NOMO-1 treated with dmso at 0.1 percent for 144 hours (cell line): ENCODE measurements at regions not wholly inside any gene's neighbourhood (a gene's known extent, or its start where the extent isn't known, plus 50 kb on each side); places are given as distances from the start of the nearest gene placed in this dataset.
"Not testable (repeated sequence)": the region's sequence is repeated elsewhere in the genome, so short reads cannot be mapped to it uniquely, and the experiment has no call there.

Source experiments
- DNase-seq: peaks from one replicate; lab custom pipeline; 2025; ENCODE audit not compliant: unreplicated experiment; lab: John Stamatoyannopoulos, UW

DNA sequence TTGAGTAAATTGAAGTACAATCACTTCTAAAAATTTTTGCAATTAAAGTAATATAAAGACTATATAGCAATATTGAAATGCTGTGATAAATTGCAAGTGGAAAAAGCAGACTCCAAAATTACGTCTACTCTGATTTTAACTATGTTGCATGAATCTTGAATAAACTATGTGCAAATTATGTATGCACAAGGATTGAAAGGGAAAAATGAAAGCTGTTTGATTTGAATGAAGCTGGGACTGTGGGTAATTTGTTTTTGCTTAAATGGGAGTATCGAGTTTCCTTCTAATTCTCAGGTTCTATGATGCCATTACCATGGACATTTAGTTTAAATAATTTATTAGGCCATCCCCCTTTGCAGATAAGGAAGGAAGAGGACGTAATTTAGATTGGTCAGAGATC is 198.7 kb upstream of the MYLIP start:
- no peak for DNase-seq

DNA sequence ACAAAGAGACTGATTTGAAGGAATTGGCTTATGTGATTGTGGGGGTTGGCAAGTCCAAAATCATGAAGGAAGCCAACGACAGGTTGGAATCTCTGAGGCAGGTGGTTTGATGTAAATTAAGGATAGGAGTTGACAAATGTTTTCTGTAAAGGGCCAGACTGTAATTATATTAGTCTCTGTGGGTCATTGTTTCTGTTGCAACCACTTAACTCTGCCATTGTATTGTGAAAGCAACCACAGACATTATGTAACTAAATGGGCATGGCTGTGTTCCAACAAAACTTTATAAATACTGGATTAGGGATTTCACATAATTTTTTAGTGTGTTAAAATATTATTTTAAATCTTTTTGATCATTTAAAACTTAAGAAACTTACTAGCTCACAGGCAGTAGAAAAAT is 199.2 kb upstream of the MYLIP start:
- DNase-seq: no peak

DNA sequence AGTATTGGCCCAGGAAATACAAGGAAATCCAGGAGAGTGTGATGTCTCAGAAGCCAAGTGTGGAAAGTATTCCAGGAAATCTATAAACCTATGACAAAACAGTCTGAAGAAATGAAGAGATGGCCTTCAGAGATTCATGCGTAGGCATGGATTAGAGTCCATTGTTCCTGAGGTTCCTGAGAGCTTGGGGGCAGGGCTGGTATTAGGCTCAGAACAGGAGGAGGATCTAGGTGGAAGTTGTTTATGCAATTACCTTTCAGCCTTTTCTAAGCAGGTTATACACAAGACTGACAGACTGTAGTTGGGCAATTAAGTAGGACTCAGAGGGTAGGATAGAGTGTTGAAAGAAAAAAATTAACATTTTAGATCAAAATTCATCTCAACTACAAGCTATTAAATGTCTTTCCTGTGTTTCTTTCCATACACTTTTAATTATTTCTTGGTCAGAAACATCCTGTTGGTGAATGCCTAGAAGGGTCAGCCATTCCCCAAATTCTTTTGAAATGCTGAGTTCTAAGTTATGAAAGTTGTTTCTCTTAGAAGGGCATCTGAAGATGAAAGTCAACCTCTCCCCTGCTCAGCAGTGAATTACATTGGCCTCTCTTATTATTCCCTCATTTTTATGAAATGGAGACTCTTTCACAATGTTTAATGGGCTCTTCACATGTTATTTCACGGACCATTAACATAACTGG is 201.2 kb upstream of the MYLIP start:
- DNase-seq: no peak

DNA sequence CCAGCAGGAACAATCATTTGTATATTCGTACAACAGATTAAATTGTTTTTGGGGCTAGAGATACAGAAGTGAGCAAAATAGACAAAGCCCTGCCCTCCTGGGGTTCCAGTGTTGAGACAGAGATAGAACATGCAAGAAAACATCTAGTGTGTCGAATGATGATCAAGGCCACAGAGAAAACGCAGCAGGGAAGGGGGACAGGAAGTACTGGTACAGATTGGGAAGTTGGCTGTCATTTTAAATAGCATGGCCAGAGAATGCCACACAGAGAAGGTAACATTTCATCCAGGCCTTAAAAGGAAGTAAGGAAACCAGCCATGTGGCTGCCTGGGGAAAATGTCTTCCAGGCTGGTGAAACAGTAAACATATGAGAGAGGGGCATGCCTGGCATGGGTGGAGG is 202.6 kb upstream of the MYLIP start:
- DNase-seq: no peak

DNA sequence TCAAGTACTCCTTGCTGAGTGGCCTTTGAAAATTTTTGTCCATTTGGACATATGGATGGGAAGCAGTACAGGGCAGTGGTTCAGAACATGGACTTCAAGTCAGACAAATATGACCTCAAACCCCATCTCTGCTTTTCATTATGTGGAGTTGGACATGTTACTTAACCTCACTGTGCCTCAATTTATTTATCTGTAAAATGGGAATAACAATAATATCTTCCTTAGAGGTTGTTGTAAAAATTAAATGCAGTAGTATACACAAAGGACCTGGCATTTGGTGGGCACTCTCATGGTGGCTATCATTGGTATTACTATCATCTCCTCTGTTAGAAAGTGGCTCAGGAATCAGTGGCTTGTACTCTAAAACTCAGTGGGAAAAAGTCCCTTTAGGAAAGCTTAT is 204.0 kb upstream of the MYLIP start:
- no peak for DNase-seq

DNA sequence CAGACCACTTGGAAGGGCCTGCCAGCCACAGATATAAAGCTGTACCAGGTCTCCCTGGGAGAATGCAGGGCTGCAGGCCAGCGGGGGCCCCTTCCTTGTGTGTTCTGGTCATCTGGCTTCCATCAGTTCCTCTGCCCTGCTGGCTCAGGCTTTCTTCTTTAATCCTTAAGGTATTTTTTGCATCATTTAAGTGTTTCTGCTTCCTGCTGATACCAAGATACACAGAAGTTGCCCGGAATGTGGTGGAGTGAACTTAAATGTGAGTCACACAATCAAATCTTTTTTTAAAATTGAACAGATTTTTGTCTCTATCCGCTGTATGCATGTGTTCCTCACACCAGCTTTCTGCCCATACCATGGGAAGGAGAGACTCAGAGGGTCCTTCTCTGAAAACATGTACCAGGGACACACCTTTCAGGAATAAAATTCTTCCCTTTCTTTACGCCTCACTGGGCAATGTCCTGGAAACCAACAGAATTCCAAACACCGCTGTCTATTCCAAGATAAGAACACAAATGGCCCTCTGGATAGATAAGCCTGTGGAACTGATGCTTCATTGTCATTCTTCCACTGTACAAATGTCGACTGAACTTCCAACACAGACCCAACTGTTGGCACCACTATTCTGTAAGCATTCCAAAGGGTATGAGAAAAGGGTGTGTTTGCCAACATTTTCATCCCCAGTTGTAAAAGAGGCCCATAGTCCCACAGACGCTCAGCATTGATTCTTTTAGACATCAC is 206.2 kb upstream of the MYLIP start:
- DNase-seq: no peak

DNA sequence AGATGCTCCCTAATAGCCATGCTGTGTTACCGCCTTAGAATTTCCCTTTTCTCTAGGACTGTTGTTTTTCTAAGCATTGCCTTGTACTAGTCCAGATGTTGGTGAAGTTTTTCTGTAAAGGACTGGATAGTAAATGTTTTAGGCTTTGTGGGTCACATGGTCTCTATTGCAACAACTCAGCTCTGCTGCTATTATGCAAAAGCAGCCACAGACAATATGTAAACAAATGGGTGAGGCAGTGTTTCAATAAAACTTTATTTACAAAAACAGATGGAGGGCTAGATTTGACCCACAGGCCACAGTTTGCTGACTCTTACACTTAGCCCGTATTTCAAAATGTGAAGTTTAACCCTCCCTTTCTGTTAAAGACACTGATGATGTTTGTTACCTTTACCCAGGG is 207.6 kb upstream of the MYLIP start:
- no peak for DNase-seq

DNA sequence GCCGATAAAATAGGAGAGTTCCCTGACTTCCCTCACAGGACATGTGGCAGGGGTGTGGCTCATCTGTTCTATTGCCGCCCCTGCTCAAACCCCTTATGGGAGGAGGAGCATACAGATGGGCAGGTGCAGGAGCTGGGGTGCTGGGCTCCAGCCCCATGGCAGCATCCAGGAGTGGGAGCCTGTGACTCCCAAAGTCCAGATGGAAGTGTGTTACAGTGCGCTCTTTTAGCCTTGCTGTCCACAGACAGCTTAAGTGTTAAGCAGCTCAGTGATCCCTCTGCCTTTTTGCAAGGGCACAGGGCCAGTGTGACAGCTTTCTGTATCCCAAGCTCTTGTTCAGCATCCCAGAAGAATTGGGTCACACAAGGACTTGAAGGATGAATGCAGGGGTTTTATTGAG is 212.3 kb upstream of the MYLIP start:
- DNase-seq: no peak

DNA sequence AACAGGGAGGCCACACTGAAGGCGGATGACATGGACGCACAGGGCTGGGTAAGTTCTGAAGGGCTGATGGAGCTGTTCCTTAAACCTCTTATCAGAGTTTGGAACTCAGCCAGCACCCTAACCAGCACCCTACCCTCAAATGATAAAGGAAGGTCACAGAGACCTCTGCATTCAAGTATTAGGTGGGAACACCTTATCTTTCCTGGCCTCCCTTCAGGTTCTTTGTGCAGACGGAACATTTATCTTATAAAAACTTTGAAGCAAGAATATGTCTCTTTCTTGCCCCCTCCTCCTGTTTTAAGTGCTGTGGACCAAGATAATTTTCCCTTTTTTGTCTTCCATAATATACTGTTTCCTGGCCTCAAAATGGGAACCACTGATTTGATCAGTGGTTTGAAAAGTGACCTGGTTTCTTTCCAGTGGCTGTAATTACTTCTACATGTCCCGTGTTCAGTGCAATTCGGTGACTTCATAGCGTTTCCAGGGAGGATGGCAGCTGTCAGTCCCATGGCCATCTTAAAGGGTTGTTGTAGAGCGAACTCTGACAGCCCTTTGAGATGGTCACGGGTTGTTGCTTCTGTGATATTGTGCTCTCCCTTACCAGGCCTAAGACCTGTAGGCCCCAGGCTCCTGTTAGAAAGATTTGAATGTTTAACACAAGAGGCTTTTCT is 213.2 kb upstream of the MYLIP start:
- no peak for DNase-seq

DNA sequence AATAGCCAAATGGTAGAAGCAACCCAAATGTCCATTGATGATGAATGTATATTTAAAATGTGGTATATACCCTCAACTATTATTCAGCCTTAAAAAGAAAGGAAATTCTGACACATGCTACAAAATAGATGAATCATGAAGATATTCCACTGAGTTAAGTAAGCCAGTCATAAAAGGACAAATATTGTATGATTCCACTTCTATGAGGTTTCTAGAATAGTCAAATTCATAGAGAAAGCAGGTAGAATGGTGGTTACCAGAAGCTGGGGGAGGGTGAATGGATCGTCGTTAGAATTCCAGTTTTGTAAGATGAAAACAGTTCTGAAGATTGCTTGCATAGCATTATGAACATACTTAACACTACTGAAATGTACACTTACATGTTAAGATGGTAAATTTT is 214.3 kb upstream of the MYLIP start:
- DNase-seq: no peak

DNA sequence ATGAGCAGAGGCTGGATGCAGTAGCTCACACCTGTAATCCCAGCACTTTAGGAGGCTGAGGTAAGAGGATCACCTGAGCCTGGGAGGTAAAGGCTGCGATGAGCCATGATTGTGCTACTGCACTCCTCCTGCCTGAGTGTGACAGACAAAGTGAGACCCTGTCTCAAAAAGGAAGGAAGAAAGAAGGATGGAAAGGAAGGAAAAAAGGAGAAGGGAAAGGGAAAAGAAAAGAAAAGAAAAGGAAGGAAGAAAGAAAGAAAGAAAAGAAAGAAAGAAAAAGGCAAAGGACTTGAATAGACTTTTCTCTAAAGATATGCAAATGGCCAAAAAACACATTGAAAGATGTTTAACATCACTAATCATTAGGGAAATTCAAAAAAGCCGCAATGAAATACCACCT is 215.3 kb upstream of the MYLIP start:
- DNase-seq: no peak

DNA sequence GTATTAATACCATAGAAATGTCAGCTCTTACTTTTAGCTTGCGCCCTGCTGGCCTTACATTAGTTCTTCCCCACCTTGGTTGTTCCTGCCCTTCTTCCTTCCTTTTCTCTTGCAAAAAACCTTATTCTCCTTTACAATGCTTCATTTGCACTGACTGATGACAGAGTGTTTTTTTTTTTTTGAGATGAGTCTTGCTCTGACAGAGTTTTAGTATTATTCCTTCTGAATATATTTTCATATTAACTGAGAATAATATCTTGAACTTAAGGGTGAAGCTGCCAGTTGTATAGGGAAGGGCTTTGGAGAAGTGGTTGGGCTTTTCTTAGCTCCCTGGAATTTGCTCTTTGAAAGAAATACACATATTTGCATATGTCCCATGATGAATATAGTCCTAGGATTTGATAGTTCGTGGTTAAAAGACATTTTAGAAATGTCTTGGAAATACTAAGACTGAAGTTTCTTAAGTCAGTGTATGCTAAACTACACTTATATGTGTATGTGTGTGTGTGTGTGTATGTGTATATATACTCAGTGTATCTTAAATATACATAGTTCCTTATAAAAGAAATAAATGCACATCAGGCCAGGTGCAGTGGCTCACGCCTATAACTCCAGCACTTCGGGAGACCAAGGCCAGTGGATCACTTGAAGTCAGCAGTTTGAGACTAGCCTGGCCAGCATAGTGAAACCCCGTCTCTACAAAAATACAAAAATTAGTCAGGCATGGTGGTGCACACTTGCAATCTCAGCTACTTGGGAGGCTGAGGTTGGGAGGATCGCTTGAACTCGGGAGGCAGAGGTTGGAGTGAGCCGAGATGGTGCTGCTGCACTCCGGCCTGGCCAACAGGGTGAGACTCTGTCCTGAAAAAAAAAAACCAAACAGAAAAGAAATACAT is 216.1 kb upstream of the MYLIP start:
- no peak for DNase-seq

DNA sequence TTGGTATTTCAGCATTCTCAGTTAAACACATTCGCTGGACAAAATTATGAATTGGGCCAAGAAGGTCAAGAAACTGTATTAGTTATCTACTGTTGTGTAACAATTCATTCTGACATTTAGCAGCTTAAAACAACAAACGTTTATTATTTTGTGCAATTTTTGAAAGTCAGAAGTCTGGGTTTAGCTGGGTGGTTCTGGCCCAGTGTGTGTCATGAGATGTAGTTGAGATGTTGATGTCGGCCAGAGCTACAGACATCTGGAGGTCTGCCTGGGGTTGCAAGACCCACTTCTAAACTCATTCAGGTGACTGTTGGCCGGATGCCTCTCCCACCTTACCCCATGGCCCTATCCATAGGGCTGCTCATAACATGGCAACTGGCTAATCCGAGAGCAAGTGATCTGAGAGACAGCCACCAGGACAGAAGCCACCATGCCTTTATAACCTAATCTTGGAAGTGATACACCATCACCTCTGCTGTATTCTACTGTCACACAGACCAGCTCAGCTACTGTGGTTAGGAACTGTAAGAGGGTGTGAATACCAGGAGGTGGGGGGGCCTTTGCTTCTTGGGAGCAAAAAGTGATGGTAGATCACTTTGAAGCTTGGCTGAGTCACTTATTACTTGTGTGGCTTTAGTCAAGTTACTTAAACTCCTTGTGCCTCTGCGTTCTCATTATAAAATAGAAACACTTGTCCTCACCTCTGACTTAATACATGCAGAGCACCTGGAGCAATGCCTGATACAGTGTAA is 217.0 kb upstream of the MYLIP start:
- no peak for DNase-seq

DNA sequence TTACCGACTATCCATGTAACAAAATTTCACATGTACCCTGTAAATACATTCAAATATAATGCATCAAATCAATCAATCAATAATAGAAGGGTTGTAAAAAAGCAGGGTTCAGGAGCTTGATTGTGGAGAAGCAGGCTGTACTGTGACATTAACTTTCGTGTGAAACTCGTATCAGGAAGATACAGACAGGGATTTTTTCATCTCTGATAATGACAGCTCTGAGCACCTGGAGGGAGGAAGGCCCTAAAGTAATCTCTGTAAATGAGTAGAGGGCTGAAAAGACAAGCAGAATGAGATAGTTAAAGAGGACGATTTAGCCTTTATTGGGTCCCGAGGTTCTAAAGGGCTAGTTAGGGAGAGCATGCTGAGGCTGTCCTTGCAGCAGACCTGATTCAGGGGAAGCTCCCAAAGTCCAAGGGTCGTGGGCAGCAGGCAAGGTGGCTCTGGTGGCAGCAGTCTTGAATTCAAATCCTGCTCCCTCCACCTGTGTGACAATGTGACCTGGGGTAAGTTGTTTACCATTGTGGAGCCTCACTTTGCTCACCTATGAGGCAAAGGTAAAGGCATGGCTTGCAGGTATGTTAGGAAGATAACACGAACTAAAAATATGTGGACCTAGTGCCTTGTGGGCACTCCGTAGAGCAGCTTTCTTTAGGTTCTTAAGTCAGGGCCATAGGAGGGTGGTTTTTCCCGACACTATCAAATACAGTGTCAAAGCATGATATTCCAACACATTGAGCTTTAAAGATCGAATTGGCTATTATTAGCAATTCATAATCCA is 219.4 kb upstream of the MYLIP start:
- DNase-seq: no peak

DNA sequence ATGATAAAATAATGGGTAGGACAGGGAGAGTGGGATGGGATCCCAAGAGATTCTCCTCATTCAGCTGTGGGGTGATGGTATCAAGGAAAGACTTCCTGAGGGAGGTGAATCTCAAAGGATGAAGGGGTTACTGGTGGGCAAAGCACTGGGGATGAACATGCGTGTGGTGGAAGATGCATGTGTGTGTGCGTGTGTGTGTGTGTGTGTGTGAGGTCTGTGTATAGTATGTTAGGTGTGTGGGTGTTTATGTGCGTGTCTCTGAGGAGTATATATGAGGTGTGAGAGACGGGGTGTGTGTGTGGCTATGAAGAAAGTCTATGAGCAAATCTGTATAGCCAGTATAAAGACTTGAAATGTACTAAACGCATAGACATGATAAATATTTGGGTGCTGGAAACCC is 220.0 kb upstream of the MYLIP start:
- no peak for DNase-seq

DNA sequence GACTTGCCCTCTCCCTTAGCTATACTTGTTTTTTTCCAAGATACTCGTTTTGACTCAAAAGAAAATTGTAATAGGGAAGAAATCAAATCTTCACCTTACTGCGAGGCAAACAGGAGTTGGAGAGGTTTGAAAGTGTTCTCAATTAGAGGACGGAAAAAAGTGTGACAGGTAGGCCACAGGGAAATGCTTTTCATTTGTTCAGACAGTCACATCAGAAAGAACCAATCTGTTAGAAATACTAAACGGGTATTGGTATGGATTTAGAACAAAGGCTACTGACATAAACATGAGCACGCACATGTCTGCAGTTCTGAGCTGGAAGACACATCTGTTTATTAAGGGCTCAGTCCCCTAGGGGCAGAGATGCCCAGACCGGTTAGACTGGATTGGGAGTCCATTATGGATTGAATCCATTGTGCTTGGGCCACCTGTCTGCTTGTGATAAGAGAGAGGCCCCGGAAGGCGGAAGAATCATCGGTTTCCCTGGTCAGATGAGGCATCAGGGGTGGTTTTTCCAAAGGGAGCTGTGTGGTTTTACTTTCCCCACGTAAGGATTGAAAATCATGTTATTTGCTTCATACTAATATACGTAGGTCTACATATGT is 220.9 kb upstream of the MYLIP start:
- no peak for DNase-seq

DNA sequence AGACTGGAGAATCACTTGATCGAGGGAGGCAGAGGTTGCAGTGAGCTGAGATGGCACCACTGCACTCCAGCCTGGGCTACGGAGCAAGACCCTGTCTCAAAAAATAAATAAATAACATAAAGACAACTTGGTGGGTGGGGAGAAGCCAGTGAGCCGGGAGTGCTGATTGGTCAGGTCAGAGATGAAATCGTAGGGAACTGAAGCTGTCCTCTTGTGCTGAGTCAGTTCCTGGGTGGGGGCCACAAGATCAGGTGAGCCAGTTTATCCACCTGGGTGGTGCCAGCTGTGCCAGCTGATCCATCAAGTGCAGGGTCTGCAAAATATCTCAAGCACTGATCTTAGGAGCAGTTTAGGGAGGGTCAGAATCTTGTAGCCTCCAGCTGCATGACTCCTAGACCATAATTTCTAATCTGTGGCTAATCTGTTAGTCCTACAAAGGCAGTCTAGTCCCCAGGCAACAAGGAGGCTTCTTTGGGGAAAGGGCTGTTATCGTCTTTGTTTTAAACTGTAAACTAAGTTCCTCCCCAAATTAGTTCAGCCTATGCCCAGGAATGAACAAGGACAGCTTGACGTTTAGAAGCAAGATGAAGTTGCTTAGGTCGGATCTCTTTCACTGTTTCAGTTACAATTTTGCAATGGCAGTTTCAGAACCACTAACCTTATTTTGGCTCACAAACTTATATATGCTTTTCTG is 221.5 kb upstream of the MYLIP start:
- DNase-seq: not testable (repeated sequence)

DNA sequence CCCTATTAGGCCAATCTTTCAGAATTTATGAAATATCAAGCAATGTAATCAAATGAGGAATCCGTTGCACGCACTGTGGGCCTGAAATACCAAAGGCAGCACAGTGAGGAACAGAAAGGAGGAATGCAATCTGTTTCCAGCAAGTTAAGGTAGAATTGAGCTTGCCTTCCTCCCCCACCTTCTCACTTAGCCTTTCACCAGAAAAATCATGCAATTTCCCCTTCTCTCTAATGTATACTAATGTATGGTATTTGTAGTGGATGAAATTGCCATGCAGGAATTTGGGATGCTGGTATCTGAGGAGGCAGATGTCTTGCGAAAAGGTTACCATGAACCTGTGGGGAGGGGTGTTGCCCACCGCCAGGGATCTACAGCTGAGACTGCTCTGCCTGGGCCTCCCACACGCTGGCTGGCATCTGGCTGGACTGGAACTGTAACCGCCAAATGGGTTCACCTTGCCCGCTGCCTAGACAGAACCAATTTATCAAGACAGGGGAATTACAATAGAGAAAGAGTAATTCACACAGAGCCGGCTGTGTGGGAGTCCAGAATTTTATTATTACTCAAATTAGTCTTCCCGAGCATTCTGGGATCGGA is 222.4 kb upstream of the MYLIP start:
- DNase-seq: no peak
